GM21447 (cell line): ENCODE measurements at regions not wholly inside any gene's neighbourhood (a gene's known extent, or its start where the extent isn't known, plus 50 kb on each side); places are given as distances from the start of the nearest gene placed in this dataset.
"Not testable (repeated sequence)": the region's sequence is repeated elsewhere in the genome, so short reads cannot be mapped to it uniquely, and the experiment has no call there.

Experiments used
- ATAC-seq: cut with Tn5 transposase; IDR thresholded peaks from one replicate; pipeline ENCODE4 v1.9.1; 2021; ENCODE audit not compliant: unreplicated experiment

GRCh38 chr12:45490232-45490881 lies 239.1 kb upstream of the ARID2 start:
- ATAC-seq = no peak

DNA sequence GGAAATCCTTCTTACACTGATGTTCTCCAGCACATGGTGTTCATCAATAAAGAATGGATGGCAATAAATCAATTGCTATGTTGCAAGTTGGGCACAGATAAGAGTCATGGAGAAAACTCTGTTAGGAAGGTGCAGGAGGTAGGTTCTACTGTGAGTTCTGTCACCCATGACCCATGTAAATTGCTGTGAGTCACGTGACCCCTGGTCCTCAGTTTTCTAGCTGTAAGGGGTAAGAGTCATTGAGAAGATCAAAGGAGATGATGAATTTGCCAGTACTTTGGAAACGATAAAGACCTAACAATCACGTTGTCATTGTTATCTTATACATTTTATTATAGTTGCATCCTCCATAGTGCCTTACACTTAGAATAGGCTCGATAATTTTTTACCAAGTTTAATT lies 235.2 kb upstream of the ARID2 start:
- no peak for ATAC-seq

- no peak for ATAC-seq
These were observed 230.9 kb upstream of the ARID2 start for GRCh38 chr12:45498645-45499044.

- ATAC-seq = no peak
These were observed 226.9 kb upstream of the ARID2 start for GRCh38 chr12:45502481-45503128.

DNA sequence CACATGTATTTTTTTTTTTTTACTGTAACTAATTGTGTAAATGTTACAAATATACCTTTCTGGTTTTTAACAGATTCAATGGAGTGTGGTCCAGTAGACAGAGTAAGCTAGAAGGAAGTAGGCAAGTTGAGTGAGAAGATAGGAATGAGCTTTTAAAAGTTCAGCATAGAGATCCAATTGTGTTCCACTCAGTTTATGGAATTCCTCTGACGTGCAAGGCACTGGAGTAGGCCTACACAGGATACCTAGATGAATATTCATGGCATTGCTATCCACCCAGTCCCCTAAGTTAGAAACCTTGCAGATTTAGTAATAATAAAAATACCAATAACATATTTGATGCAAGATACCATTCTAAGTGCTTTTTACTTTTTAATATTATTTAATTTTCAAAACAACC lies 225.6 kb upstream of the ARID2 start:
- no peak for ATAC-seq

GRCh38 chr12:45504316-45505010 lies 225.0 kb upstream of the ARID2 start:
- no peak for ATAC-seq

DNA sequence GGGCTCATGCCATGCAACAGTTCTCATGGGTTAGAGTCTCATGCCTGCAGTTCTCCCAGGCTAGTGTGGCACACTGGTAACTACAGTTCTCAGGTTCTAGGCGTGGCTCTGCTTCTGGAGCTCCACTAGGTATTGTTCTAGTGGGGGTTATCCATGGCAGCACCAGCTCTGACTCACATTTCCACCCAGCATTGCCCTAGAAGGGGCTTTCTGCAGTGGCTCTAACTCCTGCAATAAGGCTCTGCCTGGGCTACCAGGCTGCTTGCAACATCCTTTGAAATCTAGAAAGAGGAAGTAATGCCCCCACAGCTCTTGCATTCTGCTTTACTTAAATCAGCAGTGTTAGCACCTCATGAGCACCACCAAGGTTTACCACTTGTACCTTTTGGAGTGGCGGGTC lies 220.3 kb upstream of the ARID2 start:
- no peak for ATAC-seq

DNA sequence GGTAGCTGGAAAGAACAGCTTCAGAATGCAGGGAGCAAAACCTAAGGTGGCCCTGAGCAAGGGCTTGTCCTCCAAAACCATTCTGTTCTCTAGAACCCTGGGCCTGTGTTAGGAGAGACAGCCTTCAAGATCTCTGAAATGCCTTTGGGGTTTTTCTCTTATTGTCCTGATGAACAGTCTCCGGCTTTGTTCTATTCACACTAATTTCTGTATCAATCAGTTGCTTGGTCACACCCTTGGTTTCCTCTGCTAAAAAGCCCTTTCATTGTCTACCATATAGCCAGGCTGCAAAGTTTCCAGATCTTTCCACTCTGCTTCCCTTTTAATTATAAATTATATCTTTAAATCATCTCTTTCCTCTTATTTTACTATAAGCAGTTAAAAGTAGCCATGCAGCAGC lies 219.9 kb upstream of the ARID2 start:
- ATAC-seq = no peak

DNA sequence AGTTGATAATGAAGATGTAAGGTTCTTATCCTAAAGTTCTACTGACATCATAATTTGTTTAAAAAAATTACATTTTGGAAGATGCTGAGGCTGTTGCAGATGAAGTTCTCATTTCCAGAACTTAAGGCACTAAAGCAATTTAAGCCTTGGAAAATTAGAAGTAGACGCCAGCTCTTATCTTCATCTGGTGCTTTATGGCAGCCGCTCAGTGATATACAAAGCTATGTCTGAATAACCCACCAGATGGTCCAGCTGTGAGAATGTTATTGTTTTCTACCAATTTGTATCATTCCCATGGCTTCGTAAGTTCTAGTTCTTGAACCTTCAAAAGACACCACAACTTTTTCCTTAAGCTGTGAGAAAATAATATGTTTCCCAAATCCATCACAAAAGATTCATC lies 212.1 kb upstream of the ARID2 start:
- ATAC-seq = no peak

DNA sequence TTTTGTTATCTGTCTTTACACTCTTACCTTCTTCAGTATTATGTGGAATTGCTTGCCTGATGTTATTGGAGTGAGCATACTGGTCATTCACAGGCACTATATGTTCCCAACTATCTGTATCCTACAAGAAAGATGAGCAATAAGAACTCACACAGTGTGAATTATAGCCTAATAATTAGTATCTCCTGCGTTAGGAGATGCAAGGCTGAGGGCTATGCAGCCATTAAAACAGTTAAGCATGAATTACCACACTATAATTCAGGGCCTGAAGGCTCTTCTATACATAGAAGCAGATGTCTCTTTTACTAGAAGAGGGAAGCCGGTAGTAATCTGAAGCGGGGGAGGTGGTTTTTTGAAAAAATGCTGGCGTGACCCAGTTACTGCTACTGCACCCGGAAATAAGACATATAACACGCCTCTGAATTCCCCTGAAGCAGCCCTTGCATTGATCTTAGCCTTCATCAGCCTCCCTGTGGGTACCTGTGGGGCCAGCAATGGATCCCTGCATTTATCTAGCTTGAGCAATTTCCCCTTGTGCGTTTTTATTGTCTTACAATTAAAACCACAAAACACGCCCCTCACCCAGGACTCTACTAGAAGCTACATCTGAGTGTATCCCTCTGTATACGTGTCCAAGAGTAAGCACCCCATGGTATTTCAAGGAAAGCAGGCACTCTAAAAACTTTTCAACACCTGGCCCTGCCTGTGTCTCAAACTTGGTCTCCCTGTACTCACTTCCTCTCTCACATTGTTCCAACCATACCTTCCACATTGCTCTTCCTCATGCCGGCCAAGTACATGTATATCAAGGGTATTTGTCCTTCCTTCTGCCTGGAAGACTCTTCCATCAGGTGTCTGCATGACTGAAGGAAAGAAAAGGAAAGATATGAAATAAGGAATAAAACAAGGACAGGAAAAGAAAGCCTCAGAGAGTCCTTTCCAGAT lies 210.9 kb upstream of the ARID2 start:
- ATAC-seq = no peak

DNA sequence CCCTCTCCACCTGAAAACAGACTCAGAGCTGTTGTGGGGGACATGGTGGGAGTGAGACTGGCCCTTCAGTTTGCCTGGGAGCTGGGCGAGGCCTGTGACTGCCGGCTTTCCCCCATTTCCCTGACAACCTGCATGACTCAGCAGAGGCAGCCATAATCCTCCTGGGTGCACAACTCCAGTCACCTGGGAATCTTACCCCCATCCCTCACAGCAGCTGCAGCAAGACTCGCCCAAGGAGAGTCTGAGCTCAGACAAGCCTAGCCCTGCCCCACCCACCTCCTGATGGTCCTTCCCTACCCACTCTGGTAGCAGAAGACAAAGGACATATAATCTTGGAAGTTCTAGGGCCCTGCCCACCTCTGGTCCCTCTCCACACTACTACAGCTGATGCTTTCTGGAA lies 207.3 kb upstream of the ARID2 start:
- ATAC-seq = no peak

- not testable (repeated sequence) for ATAC-seq
These were observed 202.7 kb upstream of the ARID2 start for GRCh38 chr12:45526823-45527222.

- no peak for ATAC-seq
These were observed 197.4 kb upstream of the ARID2 start for GRCh38 chr12:45532113-45532512.

GRCh38 chr12:45535610-45536180 lies 193.8 kb upstream of the ARID2 start:
- no peak for ATAC-seq

DNA sequence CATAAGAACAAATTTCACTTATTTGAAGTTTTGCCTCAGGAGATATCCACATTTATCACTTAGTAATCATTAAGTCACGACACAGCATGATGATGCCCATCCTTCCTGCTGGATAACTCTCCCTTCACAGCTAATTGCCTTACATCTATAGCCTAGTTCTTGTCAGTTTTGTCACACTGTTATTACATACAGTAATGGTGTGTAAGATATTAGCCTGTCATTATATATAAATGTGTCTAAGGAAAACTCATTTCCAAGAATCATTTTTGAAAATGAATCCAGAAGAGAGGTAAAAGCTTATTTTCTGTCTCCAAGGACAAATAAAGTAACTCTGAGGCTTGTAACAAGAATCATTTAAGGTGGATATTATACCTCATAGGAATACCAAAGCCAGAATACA lies 193.2 kb upstream of the ARID2 start:
- ATAC-seq = no peak

- no peak for ATAC-seq
These were observed 188.7 kb upstream of the ARID2 start for GRCh38 chr12:45540661-45541341.

DNA sequence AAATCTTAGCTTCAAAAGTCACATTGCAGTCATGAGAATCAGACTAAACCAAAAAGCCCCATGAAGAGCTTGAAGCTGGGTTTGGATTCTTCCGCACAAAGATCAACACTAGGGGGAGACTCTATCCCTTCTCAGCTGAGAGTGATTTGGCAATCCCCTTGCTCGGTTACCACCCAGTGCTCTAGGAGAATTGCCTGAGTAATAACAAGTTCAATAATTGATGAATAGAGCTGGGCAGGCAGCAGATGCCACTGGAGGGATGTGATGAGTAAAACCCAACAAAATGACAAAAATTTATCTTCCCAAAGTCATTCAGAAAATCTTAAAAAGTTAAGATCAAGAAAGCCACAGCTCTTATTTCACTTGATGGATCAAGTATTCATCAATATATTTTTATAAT lies 185.6 kb upstream of the ARID2 start:
- ATAC-seq = peak; percentile 96

GRCh38 chr12:45546545-45546944 lies 183.0 kb upstream of the ARID2 start:
- ATAC-seq = no peak

GRCh38 chr12:45547132-45547531 lies 182.4 kb upstream of the ARID2 start:
- ATAC-seq = no peak

DNA sequence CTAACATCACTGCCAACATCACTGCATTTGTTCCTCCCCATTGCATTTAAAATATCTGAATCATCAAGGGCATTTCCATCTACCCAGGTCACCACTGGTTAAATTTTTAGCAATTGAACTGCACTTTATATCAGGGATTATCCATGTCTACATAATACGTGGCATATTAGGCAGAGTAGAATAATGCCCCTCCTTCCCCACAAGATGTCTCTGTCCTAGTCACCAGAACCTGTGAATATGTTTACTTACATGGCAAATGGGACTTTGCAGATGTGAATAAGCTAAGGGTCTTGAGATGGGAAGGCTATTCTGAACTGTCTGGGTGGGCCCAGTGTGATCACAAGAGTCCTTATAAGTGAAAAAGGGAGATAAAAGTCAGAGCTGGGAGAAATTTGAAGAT lies 181.7 kb upstream of the ARID2 start:
- no peak for ATAC-seq
